ENCODE measurements at regions not wholly inside any gene's neighbourhood (a gene's known extent, or its start where the extent isn't known, plus 50 kb on each side); places are given as distances from the start of the nearest gene placed in this dataset.

DNA sequence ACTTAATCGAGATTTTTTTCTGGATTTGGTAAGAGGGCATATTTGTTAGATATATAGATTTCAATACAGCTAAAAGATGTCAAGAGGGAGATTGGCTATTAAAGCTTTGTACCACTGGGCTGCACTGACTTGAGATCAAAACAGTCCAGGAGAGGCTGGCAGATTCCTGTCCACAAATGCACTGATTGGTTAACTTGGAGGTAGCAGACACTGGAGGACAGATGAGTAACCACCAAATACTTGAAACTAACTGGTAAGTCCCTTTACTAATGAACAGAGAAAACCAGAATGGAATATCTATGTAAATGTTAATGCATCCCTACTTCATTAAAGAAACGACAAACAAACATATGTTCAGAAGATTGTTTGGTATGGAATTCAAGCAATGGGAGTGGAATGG lies 416.6 kb downstream of the LRIG3 start:
- no peak for TF ChIP-seq POLR2A (IDR thresholded peaks at IDR 0.05; ENCODE audit: low read depth, low read length)
- no peak for TF ChIP-seq TAF1 (IDR thresholded peaks at IDR 0.05; ENCODE audit: low read depth, low read length)
